B cell (primary cell): ENCODE measurements at regions not wholly inside any gene's neighbourhood (a gene's known extent, or its start where the extent isn't known, plus 50 kb on each side); places are given as distances from the start of the nearest gene placed in this dataset.

Experiments used
- ATAC-seq: fragments of 200-7000 bp; cut with Tn5 transposase; one replicate; pipeline ENCODE4 v1.10.0; 2021; ENCODE audit warnings: low read depth, mild to moderate bottlenecking, moderate number of reproducible peaks, moderate library complexity
- CTCF ChIA-PET: fragments of 350-600 bp; sonication (Branson Sonifier 250); formaldehyde crosslinking; loops from one replicate; lab custom pipeline; 2021; ENCODE audit warnings: antibody characterized with exemption, inconsistent platforms; lab: Charles Lee
- POLR2A ChIA-PET: fragments of 350-600 bp; sonication (Branson Sonifier 250); formaldehyde crosslinking; loops from one replicate; lab custom pipeline; 2021; ENCODE audit warnings: antibody characterized with exemption; lab: Charles Lee
- DNase-seq: peaks from one replicate; pipeline ENCODE4 v3.0.0; 2013
- H2AFZ ChIP-seq: 2 replicates; pipeline ENCODE4 v1.6.1; 2012; ENCODE audit warnings: mild to moderate bottlenecking, low read depth, low read length; ENCODE audit not compliant: insufficient read depth, poor library complexity, severe bottlenecking
- H3K27ac ChIP-seq, 2 donors: 1 replicate in 1 of 2; 2 replicates in 1 of 2; pipeline ENCODE4 v1.5.1; 2012 to 2013; ENCODE audit warnings: low read length in 2 of 2, mild to moderate bottlenecking in 2 of 2, moderate library complexity in 1 of 2
- H3K27me3 ChIP-seq, 4 experiments: fragments of 200-600 bp in 1 of 4; sonication (generic) in 1 of 4; replicated peaks in 1 of 4; 1 replicate in 2 of 4; 2 replicates in 2 of 4; pipeline versions ENCODE4 v1.6.1 to v1.7.0; 2013 to 2016; ENCODE audit warnings: low read length in 3 of 4, mild to moderate bottlenecking in 2 of 4, mixed read lengths in 1 of 4, moderate library complexity in 1 of 4; ENCODE audit not compliant: insufficient read depth in 4 of 4, control insufficient read depth in 3 of 4; ENCODE audit errors: control extremely low read depth in 1 of 4
- H3K36me3 ChIP-seq, 2 experiments: replicated peaks in 1 of 2; 1 replicate in 1 of 2; 2 replicates in 1 of 2; pipeline versions ENCODE4 v1.6.1 to v1.7.1; 2013; ENCODE audit warnings: low read length in 1 of 2; ENCODE audit not compliant: insufficient read depth in 2 of 2, control insufficient read depth in 1 of 2; ENCODE audit errors: control extremely low read depth in 1 of 2, extremely low read depth in 1 of 2
- H3K4me1 ChIP-seq, 2 donors: fragments of 200-600 bp in 1 of 2; sonication (generic) in 1 of 2; 1 replicate in 1 of 2; 2 replicates in 1 of 2; pipeline versions ENCODE4 v1.5.1 to v1.6.1; 2013 to 2017; ENCODE audit warnings: low read length in 2 of 2; ENCODE audit not compliant: control insufficient read depth in 2 of 2, insufficient read depth in 2 of 2
- H3K4me2 ChIP-seq: replicated peaks from 2 replicates; pipeline ENCODE3; 2012; ENCODE audit warnings: mild to moderate bottlenecking, low read depth, low read length; ENCODE audit not compliant: poor library complexity, severe bottlenecking
- H3K4me3 ChIP-seq, 5 experiments: fragments of 200-600 bp in 1 of 5; sonication (generic) in 1 of 5; 1 replicate in 3 of 5; 2 replicates in 2 of 5; pipeline versions ENCODE4 v1.5.1 to v1.7.0; 2011 to 2016; ENCODE audit warnings: low read length in 4 of 5, mild to moderate bottlenecking in 4 of 5, low read depth in 2 of 5, control low read depth in 1 of 5, moderate library complexity in 1 of 5; ENCODE audit not compliant: insufficient read depth in 1 of 5; ENCODE audit errors: control extremely low read depth in 1 of 5, extremely low read depth in 1 of 5
- H3K79me2 ChIP-seq: fragments of 200-600 bp; sonication (generic); one replicate; pipeline ENCODE4 v1.6.0; 2016; ENCODE audit warnings: low read length; ENCODE audit not compliant: control insufficient read depth, insufficient read depth
- H3K9ac ChIP-seq: fragments of 200-600 bp; sonication (generic); 2 replicates; pipeline ENCODE4 v1.6.1; 2017; ENCODE audit warnings: mild to moderate bottlenecking, low read length, moderate library complexity
- H3K9me3 ChIP-seq, 3 donors: one replicate each; pipeline versions ENCODE4 v1.6.1 to v1.7.1; 2013; ENCODE audit warnings: low read length in 2 of 3; ENCODE audit not compliant: control insufficient read depth in 2 of 3, insufficient read depth in 1 of 3; ENCODE audit errors: control extremely low read depth in 1 of 3
- H4K20me1 ChIP-seq: 2 replicates; pipeline ENCODE4 v1.6.0; 2012; ENCODE audit warnings: mild to moderate bottlenecking, low read length; ENCODE audit not compliant: insufficient read depth, control insufficient read depth, poor library complexity, severe bottlenecking
- H3K27ac Mint-ChIP-seq: one replicate; pipeline ENCODE4 v1.8.0; 2021; ENCODE audit warnings: mixed read lengths
- H3K27me3 Mint-ChIP-seq: one replicate; pipeline ENCODE4 v1.8.0; 2021; ENCODE audit warnings: mixed read lengths
- H3K4me1 Mint-ChIP-seq: one replicate; pipeline ENCODE4 v1.8.0; 2021; ENCODE audit warnings: mixed read lengths
- H3K4me3 Mint-ChIP-seq: one replicate; pipeline ENCODE4 v1.8.0; 2021; ENCODE audit warnings: mixed read lengths
- H3K9me3 Mint-ChIP-seq: one replicate; pipeline ENCODE4 v1.8.0; 2022; ENCODE audit warnings: mixed read lengths; ENCODE audit not compliant: insufficient read depth
- CTCF ChIP-seq: fragments of 200-600 bp; IDR thresholded peaks from one replicate; pipeline ENCODE4 v1.8.0; 2022; ENCODE audit warnings: antibody characterized with exemption, mild to moderate bottlenecking
- EZH2 ChIP-seq: IDR thresholded peaks from 2 replicates; pipeline ENCODE4 v1.6.1; 2012; ENCODE audit warnings: borderline replicate concordance, low read depth, mild to moderate bottlenecking, moderate library complexity, low read length; ENCODE audit not compliant: insufficient read depth, poor library complexity, severe bottlenecking
- WGBS: methylation state at CpG from one replicate; pipeline ENCODE4 v1.1.5; 2013; ENCODE audit warnings: missing lambda C conversion rate; ENCODE audit not compliant: insufficient coverage; 5-methylcytosine and 5-hydroxymethylcytosine counted together
- intact Hi-C: fragments of 100-400 bp; cut with micrococcal nuclease; formaldehyde crosslinking; loops from one replicate; pipeline ENCODE4 v1.10.0; 2022

- peaks cover 8% of the 10 kb centered on the region for H3K9me3 Mint-ChIP-seq
- ATAC-seq (no peak), DNase-seq (no peak)
- no peaks in the 10 kb centered on the region for H3K27me3 Mint-ChIP-seq
- 83% methylated on average over 1 of the region's 5 CpGs for WGBS
- no peaks in the 10 kb centered on the region for H3K27me3 ChIP-seq
- intact Hi-C loops = no loop called here
- H3K79me2 ChIP-seq = no peaks in the 10 kb centered on the region
- H3K4me2 ChIP-seq = no peak overlapping the region
- H3K4me3 Mint-ChIP-seq = no peak overlapping the region
- no peaks in the 10 kb centered on the region for H3K36me3 ChIP-seq
- no peak overlapping the region for H3K27ac ChIP-seq
- no peak overlapping the region for H3K9ac ChIP-seq
- H3K4me1 Mint-ChIP-seq = no peaks in the 10 kb centered on the region
- H3K27ac Mint-ChIP-seq = no peak overlapping the region
- H3K4me3 ChIP-seq = no peak overlapping the region
- no peaks in the 10 kb centered on the region for H3K4me1 ChIP-seq
- POLR2A ChIA-PET = no interaction called here
- H4K20me1 ChIP-seq = no peaks in the 10 kb centered on the region
- TF ChIP-seq EZH2 = no peak
- no peak for TF ChIP-seq CTCF
- H3K9me3 ChIP-seq = peaks cover 0 to 2% (median 0%) of the 10 kb centered on the region in 3 donors
- CTCF ChIA-PET = no interaction called here
- no peak overlapping the region for H2AFZ ChIP-seq
These were observed 963.1 kb upstream of the GOT2 start for GRCh38 chr16:59697236-59697635.

- ChIA-PET CTCF (no interaction called here), POLR2A (no interaction called here)
- WGBS = no CpG with 5 or more reads among the region's 2 CpGs
- Histone ChIP-seq H3K4me3 (no peak overlapping the region), H4K20me1 (no peaks in the 10 kb centered on the region), H3K4me2 (no peak overlapping the region), H3K27ac (no peak overlapping the region), H3K79me2 (no peaks in the 10 kb centered on the region), H2AFZ (no peak overlapping the region), H3K36me3 (no peaks in the 10 kb centered on the region), H3K27me3 (no peaks in the 10 kb centered on the region), H3K9ac (no peak overlapping the region), H3K9me3 (peaks cover 0 to 2% (median 0%) of the 10 kb centered on the region in 3 donors), H3K4me1 (no peaks in the 10 kb centered on the region)
- Mint-ChIP-seq H3K27me3 (no peaks in the 10 kb centered on the region), H3K4me1 (no peaks in the 10 kb centered on the region), H3K9me3 (peaks cover 8% of the 10 kb centered on the region), H3K4me3 (no peak overlapping the region), H3K27ac (no peak overlapping the region)
- no peak for ATAC-seq
- TF ChIP-seq EZH2 (no peak), CTCF (no peak)
- intact Hi-C loops = no loop called here
- DNase-seq = no peak
These were observed 962.4 kb upstream of the GOT2 start for GRCh38 chr16:59696495-59696894.
